Activated naive CD8-positive, alpha-beta T cell treated with anti-CD3 and anti-CD28 coated beads for 36 hours (primary cell): ENCODE measurements at regions not wholly inside any gene's neighbourhood (a gene's known extent, or its start where the extent isn't known, plus 50 kb on each side); places are given as distances from the start of the nearest gene placed in this dataset.

ENCODE experiments used
- DNase-seq: peaks from one replicate; pipeline ENCODE4 v3.0.0; 2021
- H3K27ac Mint-ChIP-seq: one replicate; pipeline ENCODE4 v1.8.0; 2022; ENCODE audit warnings: mild to moderate bottlenecking, moderate library complexity, mixed read lengths
- H3K27me3 Mint-ChIP-seq: one replicate; pipeline ENCODE4 v1.8.0; 2022; ENCODE audit warnings: mild to moderate bottlenecking, mixed read lengths
- H3K36me3 Mint-ChIP-seq: one replicate; pipeline ENCODE4 v1.8.0; 2021; ENCODE audit warnings: mild to moderate bottlenecking, mixed read lengths
- H3K4me1 Mint-ChIP-seq: one replicate; pipeline ENCODE4 v1.8.0; 2021; ENCODE audit warnings: mixed read lengths
- H3K4me3 Mint-ChIP-seq: one replicate; pipeline ENCODE4 v1.8.0; 2022; ENCODE audit warnings: mild to moderate bottlenecking, moderate library complexity, mixed read lengths
- H3K9me3 Mint-ChIP-seq: one replicate; pipeline ENCODE4 v1.8.0; 2022; ENCODE audit warnings: mixed read lengths

- no peaks in the 10 kb centered on the region for H3K9me3 Mint-ChIP-seq
- H3K27me3 Mint-ChIP-seq, result no peaks in the 10 kb centered on the region
- no peaks in the 10 kb centered on the region for H3K4me1 Mint-ChIP-seq
- H3K4me3 Mint-ChIP-seq, result no peak overlapping the region
- no peak for DNase-seq
- H3K27ac Mint-ChIP-seq, result no peak overlapping the region
- H3K36me3 Mint-ChIP-seq, result no peaks in the 10 kb centered on the region
Observed at GRCh38 chr11:70771099-70771885, 373.0 kb downstream of the CTTN start.

- no peak overlapping the region for H3K27ac Mint-ChIP-seq
- H3K27me3 Mint-ChIP-seq, result no peaks in the 10 kb centered on the region
- H3K36me3 Mint-ChIP-seq, result no peaks in the 10 kb centered on the region
- no peak for DNase-seq
- H3K9me3 Mint-ChIP-seq, result no peaks in the 10 kb centered on the region
- H3K4me3 Mint-ChIP-seq, result no peak overlapping the region
- H3K4me1 Mint-ChIP-seq, result no peaks in the 10 kb centered on the region
Observed at GRCh38 chr11:70772950-70773349, 374.6 kb downstream of the CTTN start.

GRCh38 chr11:70775386-70776075 is 377.2 kb downstream of the CTTN start:
- no peaks in the 10 kb centered on the region for H3K36me3 Mint-ChIP-seq
- H3K9me3 Mint-ChIP-seq, result no peaks in the 10 kb centered on the region
- H3K27me3 Mint-ChIP-seq, result no peaks in the 10 kb centered on the region
- no peaks in the 10 kb centered on the region for H3K4me1 Mint-ChIP-seq
- no peak overlapping the region for H3K27ac Mint-ChIP-seq
- H3K4me3 Mint-ChIP-seq, result no peak overlapping the region
- DNase-seq, result no peak

- H3K9me3 Mint-ChIP-seq, result no peaks in the 10 kb centered on the region
- H3K27ac Mint-ChIP-seq, result no peak overlapping the region
- no peak overlapping the region for H3K4me3 Mint-ChIP-seq
- H3K27me3 Mint-ChIP-seq, result no peaks in the 10 kb centered on the region
- DNase-seq, result no peak
- no peaks in the 10 kb centered on the region for H3K4me1 Mint-ChIP-seq
- H3K36me3 Mint-ChIP-seq, result no peaks in the 10 kb centered on the region
Observed at GRCh38 chr11:70776914-70777532, 378.7 kb downstream of the CTTN start.

DNA sequence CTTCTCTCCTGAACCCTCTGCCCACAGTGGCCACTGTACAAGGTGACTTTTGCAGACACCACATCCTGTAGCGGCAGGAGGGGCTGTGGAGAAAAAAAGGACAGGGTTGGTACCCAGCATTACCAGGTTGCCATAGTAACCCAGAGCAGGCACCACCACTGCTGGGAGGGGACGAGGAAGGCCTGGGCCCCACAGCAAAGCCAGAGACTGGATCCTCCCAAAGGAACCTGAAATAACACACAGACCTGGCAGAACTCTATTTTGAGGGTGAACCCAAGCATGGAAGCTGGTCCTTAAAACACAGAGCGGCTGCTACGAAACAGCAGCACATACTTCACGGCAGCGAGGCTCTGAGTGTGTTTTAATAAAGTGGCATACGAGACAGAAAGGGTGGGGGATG is 380.6 kb downstream of the CTTN start:
- Mint-ChIP-seq H3K4me3 (no peak overlapping the region), H3K4me1 (no peaks in the 10 kb centered on the region), H3K9me3 (no peaks in the 10 kb centered on the region), H3K36me3 (no peaks in the 10 kb centered on the region), H3K27ac (no peak overlapping the region), H3K27me3 (no peaks in the 10 kb centered on the region)
- DNase-seq, result no peak

DNA sequence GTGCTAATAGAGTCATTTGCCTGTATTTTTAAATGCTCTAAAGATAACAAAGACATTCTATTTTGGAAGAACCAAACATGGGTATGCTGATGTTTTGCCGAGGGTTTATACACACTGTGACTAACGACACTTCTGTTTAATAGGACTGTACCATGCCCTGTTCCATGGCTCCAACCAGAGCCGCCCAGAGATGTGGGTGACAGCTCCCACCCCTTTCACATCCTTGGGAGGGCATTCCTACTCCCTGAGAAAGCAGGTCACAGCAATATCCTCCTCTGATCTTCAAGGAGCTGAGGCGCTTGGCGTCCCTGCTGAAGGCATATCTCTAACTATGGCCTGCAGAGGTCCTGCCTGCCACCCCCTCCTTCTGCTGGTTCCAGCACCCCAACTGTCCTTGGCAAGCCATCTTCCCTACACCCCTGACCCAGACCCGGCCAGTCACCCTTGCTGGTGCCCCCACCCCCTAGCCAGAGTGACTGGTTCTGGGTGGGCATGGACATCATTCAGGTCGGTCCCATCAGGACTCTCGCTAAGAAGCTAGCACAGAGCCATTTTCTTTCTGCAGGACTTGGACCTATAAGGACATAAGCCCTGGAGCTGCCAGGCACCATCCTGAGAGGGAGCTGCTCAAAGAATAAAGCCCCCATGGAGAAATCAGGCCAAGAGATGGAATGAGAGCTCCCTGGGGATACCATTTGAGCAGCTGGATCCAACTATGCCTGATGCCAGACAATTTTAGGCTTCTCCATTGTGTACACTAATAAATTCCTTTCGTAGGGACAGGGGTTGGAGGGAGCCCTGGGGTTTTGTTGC is 381.3 kb downstream of the CTTN start:
- Mint-ChIP-seq H3K9me3 (no peaks in the 10 kb centered on the region), H3K27ac (no peak overlapping the region), H3K27me3 (no peaks in the 10 kb centered on the region), H3K36me3 (no peaks in the 10 kb centered on the region), H3K4me1 (no peaks in the 10 kb centered on the region), H3K4me3 (no peak overlapping the region)
- no peak for DNase-seq

GRCh38 chr11:70780246-70780535 is 381.9 kb downstream of the CTTN start:
- DNase-seq, result no peak
- H3K4me3 Mint-ChIP-seq, result no peak overlapping the region
- no peaks in the 10 kb centered on the region for H3K36me3 Mint-ChIP-seq
- H3K27me3 Mint-ChIP-seq, result no peaks in the 10 kb centered on the region
- no peak overlapping the region for H3K27ac Mint-ChIP-seq
- no peaks in the 10 kb centered on the region for H3K4me1 Mint-ChIP-seq
- H3K9me3 Mint-ChIP-seq, result no peaks in the 10 kb centered on the region

GRCh38 chr11:70782401-70782913 is 384.1 kb downstream of the CTTN start:
- DNase-seq, result no peak
- Mint-ChIP-seq H3K9me3 (no peaks in the 10 kb centered on the region), H3K4me1 (no peaks in the 10 kb centered on the region), H3K27me3 (no peaks in the 10 kb centered on the region), H3K4me3 (no peak overlapping the region), H3K36me3 (no peaks in the 10 kb centered on the region), H3K27ac (no peak overlapping the region)

- no peaks in the 10 kb centered on the region for H3K36me3 Mint-ChIP-seq
- no peak overlapping the region for H3K4me3 Mint-ChIP-seq
- no peak for DNase-seq
- H3K27ac Mint-ChIP-seq, result no peak overlapping the region
- no peaks in the 10 kb centered on the region for H3K9me3 Mint-ChIP-seq
- no peaks in the 10 kb centered on the region for H3K27me3 Mint-ChIP-seq
- H3K4me1 Mint-ChIP-seq, result no peaks in the 10 kb centered on the region
Observed at GRCh38 chr11:70783356-70783755, 385.0 kb downstream of the CTTN start.

DNA sequence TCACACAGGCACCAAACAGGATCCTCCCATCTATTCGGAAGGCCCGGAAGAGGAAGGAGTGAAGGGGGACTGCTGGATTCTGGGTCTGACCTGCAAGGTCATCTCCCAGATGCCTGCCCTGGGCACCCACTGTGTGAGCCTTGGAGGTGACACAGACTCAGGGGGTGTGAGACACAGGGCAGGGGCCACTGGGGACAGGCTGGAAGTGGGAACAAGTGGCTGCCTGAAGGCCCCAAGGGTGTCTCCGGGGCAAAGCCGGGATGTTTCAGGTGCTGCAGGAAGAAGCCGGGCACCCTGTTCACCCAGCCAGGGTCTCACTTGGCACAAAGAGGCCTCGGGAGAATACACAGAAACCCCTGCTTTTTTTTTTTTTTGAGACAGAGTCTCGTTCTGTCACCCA is 385.5 kb downstream of the CTTN start:
- DNase-seq, result no peak
- Mint-ChIP-seq H3K27ac (no peak overlapping the region), H3K27me3 (no peaks in the 10 kb centered on the region), H3K9me3 (no peaks in the 10 kb centered on the region), H3K4me3 (no peak overlapping the region), H3K36me3 (no peaks in the 10 kb centered on the region), H3K4me1 (no peaks in the 10 kb centered on the region)

- Mint-ChIP-seq H3K36me3 (no peaks in the 10 kb centered on the region), H3K4me3 (no peak overlapping the region), H3K9me3 (no peaks in the 10 kb centered on the region), H3K27me3 (no peaks in the 10 kb centered on the region), H3K4me1 (no peaks in the 10 kb centered on the region), H3K27ac (no peak overlapping the region)
- DNase-seq, result no peak
Observed at GRCh38 chr11:70785372-70785771, 387.0 kb downstream of the CTTN start.

- DNase-seq, result no peak
- Mint-ChIP-seq H3K36me3 (no peaks in the 10 kb centered on the region), H3K27ac (no peak overlapping the region), H3K4me3 (no peak overlapping the region), H3K4me1 (no peaks in the 10 kb centered on the region), H3K9me3 (no peaks in the 10 kb centered on the region), H3K27me3 (no peaks in the 10 kb centered on the region)
Observed at GRCh38 chr11:70786021-70786665, 387.8 kb downstream of the CTTN start.

GRCh38 chr11:70788248-70789022 is 390.1 kb downstream of the CTTN start:
- Mint-ChIP-seq H3K27me3 (no peaks in the 10 kb centered on the region), H3K36me3 (no peaks in the 10 kb centered on the region), H3K4me1 (no peaks in the 10 kb centered on the region), H3K9me3 (peaks cover 9% of the 10 kb centered on the region), H3K27ac (no peak overlapping the region), H3K4me3 (no peak overlapping the region)
- no peak for DNase-seq

GRCh38 chr11:70790671-70791300 is 392.5 kb downstream of the CTTN start:
- DNase-seq, result no peak
- Mint-ChIP-seq H3K9me3 (peaks cover 20% of the 10 kb centered on the region), H3K4me1 (no peaks in the 10 kb centered on the region), H3K27ac (no peak overlapping the region), H3K4me3 (no peak overlapping the region), H3K27me3 (no peaks in the 10 kb centered on the region), H3K36me3 (no peaks in the 10 kb centered on the region)
